DOHH2 (cell line): ENCODE measurements at regions not wholly inside any gene's neighbourhood (a gene's known extent, or its start where the extent isn't known, plus 50 kb on each side); places are given as distances from the start of the nearest gene placed in this dataset.

Source experiments
- EZH2phosphoT487 ChIP-seq: fragments of 200-600 bp; sonication (generic); IDR thresholded peaks from 2 replicates; pipeline ENCODE4 v1.6.1; 2017; ENCODE audit warnings: borderline replicate concordance, mild to moderate bottlenecking, antibody characterized with exemption, low read length, moderate library complexity, mixed read lengths
- TF ChIP-seq, protein P1 (sequence below): fragments of 200-600 bp; sonication (generic); IDR thresholded peaks from one replicate; pipeline ENCODE4 v1.5.1; 2014; ENCODE audit warnings: antibody characterized with exemption, mild to moderate bottlenecking, low read depth, low read length; ENCODE audit not compliant: poor library complexity, severe bottlenecking

DNA sequence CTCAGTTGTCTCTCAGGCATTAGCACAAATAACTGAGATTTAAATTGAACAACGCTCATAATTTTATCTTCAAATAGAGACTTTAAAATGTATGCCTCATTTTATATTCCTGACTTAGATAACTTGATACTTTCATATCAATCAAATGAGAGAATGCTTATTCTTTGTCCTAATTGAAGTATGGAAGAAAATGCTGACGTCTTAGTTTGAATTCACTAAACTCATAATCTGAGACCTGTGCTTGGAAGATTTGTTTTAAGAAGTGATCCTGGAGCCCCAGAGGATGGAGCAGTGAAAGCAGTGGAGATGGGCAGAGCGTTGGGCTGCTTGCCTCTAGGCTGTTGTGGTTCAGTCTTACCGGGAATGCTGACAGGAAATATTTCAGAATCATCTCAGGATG lies 76.1 kb downstream of the ZNF518B start:
- TF ChIP-seq, protein P1, sequence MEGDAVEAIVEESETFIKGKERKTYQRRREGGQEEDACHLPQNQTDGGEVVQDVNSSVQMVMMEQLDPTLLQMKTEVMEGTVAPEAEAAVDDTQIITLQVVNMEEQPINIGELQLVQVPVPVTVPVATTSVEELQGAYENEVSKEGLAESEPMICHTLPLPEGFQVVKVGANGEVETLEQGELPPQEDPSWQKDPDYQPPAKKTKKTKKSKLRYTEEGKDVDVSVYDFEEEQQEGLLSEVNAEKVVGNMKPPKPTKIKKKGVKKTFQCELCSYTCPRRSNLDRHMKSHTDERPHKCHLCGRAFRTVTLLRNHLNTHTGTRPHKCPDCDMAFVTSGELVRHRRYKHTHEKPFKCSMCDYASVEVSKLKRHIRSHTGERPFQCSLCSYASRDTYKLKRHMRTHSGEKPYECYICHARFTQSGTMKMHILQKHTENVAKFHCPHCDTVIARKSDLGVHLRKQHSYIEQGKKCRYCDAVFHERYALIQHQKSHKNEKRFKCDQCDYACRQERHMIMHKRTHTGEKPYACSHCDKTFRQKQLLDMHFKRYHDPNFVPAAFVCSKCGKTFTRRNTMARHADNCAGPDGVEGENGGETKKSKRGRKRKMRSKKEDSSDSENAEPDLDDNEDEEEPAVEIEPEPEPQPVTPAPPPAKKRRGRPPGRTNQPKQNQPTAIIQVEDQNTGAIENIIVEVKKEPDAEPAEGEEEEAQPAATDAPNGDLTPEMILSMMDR: no peak
- no peak for TF ChIP-seq EZH2phosphoT487
